ACC112 (cell line): ENCODE measurements at regions not wholly inside any gene's neighbourhood (a gene's known extent, or its start where the extent isn't known, plus 50 kb on each side); places are given as distances from the start of the nearest gene placed in this dataset.
"Not testable (repeated sequence)": the region's sequence is repeated elsewhere in the genome, so short reads cannot be mapped to it uniquely, and the experiment has no call there.

Source experiments
- H2AFZ ChIP-seq: fragments of 200-600 bp; sonication (generic); one replicate; pipeline ENCODE4 v1.6.0; 2017; ENCODE audit warnings: antibody characterized with exemption, low read length; ENCODE audit not compliant: unreplicated experiment
- H3K27ac ChIP-seq: fragments of 200-600 bp; sonication (generic); 2 replicates; pipeline ENCODE4 v1.5.1; 2014; ENCODE audit warnings: low read depth, mild to moderate bottlenecking, antibody characterized with exemption, low read length, moderate library complexity
- H3K27me3 ChIP-seq: fragments of 200-600 bp; sonication (generic); 2 replicates; pipeline ENCODE4 v1.6.1; 2014; ENCODE audit warnings: mild to moderate bottlenecking, antibody characterized with exemption, low read length, moderate library complexity, mixed read lengths; ENCODE audit not compliant: insufficient read depth
- H3K36me3 ChIP-seq: fragments of 200-600 bp; sonication (generic); 2 replicates; pipeline ENCODE4 v1.6.1; 2016; ENCODE audit warnings: mild to moderate bottlenecking, antibody characterized with exemption, low read length, moderate library complexity, mixed read lengths; ENCODE audit not compliant: insufficient read depth
- H3K4me1 ChIP-seq: fragments of 200-600 bp; sonication (generic); one replicate; pipeline ENCODE4 v1.6.1; 2016; ENCODE audit warnings: low read length, mixed read lengths; ENCODE audit not compliant: insufficient read depth, unreplicated experiment, control insufficient read depth
- H3K4me3 ChIP-seq: fragments of 200-600 bp; sonication (generic); 2 replicates; pipeline ENCODE4 v1.5.1; 2014; ENCODE audit warnings: mild to moderate bottlenecking, low read depth, low read length
- H3K79me2 ChIP-seq: fragments of 200-600 bp; sonication (generic); one replicate; pipeline ENCODE4 v1.6.0; 2016; ENCODE audit warnings: low read length; ENCODE audit not compliant: control insufficient read depth, unreplicated experiment, insufficient read depth

DNA sequence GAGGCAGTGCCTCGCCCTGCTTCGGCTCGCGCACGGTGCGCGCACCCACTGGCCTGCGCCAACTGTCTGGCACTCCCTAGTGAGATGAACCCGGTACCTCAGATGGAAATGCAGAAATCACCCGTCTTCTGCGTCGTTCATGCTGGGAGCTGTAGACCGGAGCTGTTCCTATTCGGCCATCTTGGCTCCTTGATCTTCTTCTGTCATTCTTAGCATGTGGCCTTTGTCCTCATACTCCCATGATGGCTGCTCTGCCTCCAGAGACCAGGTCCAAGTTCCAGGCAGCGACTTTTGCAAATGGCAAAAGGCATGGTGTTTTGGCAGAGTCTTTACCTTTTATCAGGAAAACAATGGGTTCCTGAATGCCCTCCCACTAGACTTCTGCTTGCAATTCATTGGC lies 102.6 kb upstream of the SKOR2 start:
- H3K4me1 ChIP-seq, H3K36me3 ChIP-seq, H3K79me2 ChIP-seq, H3K27ac ChIP-seq, H3K4me3 ChIP-seq, H3K27me3 ChIP-seq, H2AFZ ChIP-seq: not testable (repeated sequence)

DNA sequence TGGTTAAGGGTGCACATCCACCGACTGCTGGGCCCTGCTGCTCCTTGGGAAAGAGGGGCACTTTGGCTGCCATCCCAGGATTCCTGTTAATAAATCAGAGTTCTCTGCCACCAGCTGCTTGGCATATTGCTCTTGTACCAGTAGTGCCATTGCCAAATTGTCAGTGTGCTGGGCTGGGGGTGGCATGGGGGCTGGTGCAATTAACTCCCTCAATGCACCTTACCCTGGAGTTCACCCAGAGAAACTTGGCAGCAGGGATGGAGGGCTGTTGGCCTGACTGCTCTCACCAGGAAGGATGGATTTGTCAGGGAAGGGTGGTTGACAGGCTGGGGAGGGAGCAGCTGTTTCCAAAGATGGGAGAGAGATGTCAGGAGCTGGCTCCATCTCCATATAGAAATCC lies 94.6 kb upstream of the SKOR2 start:
- no peaks in the 10 kb centered on the region for H3K36me3 ChIP-seq
- H3K4me3 ChIP-seq, result no peak overlapping the region
- H2AFZ ChIP-seq, result no peak overlapping the region
- no peak overlapping the region for H3K27ac ChIP-seq
- no peaks in the 10 kb centered on the region for H3K27me3 ChIP-seq
- H3K4me1 ChIP-seq, result no peaks in the 10 kb centered on the region
- H3K79me2 ChIP-seq, result no peaks in the 10 kb centered on the region

DNA sequence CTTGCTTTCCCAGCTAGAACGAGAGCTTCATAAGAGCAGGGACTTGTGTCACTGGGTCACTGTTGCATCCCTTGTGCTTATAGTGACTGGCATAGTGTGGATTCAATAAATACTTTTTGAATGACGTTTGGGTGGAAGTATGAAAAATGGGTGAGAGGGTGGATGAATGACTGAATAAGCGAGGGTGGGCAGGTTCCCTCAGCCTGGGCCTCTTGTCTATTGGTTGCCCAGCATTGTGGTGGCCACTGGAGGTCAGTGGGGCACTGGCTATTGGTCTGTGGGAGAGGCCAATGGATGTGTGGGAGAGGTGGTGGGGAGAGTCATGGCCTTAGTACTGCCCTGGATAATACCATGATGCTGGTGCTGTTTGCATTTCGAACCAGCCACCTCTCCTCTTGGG lies 93.8 kb upstream of the SKOR2 start:
- Histone ChIP-seq H2AFZ (no peak overlapping the region), H3K4me1 (no peaks in the 10 kb centered on the region), H3K36me3 (no peaks in the 10 kb centered on the region), H3K27ac (no peak overlapping the region), H3K27me3 (no peaks in the 10 kb centered on the region), H3K4me3 (no peak overlapping the region), H3K79me2 (no peaks in the 10 kb centered on the region)

DNA sequence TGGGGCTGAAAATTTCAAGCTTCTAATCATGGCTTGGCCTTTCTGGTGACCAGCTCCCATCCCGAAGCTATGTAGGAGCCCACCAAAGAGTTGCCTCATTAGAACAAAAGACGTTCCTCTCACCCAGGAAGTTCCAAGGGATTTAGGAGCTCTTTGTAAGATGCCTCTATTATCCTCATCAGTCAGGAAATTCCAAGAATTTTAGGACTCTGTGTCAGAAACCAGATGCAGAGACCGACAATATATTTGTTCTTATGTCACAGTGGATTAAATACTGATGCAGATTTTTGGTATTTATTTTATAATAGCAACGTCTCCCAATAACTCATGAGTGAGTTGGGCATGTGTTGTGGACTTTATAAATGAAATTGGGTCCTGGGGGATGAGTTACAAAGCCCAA lies 91.8 kb upstream of the SKOR2 start:
- Histone ChIP-seq H3K36me3 (no peaks in the 10 kb centered on the region), H3K27me3 (no peaks in the 10 kb centered on the region), H3K79me2 (no peaks in the 10 kb centered on the region), H3K4me3 (no peak overlapping the region), H2AFZ (no peak overlapping the region), H3K4me1 (no peaks in the 10 kb centered on the region), H3K27ac (no peak overlapping the region)

DNA sequence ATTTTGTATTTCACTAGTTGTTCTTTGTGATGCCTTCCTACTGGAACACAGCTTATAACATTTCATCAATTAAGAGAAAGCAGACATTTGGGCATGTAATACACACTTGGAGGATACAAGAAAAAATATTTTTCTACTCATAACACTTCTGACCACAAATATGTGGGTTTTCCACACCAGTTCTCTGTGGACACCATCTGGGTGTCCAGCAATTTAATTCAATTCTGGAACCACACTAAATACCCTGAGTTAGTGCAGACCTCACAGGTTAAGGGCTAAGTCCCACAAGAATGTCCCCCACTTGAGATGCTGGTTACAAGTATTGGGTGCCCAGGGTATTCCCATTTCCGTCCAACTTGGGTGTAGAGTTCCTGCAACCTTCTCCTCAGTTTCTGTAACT lies 91.1 kb upstream of the SKOR2 start:
- H3K79me2 ChIP-seq, result no peaks in the 10 kb centered on the region
- no peak overlapping the region for H3K27ac ChIP-seq
- H3K4me3 ChIP-seq, result no peak overlapping the region
- no peaks in the 10 kb centered on the region for H3K27me3 ChIP-seq
- H2AFZ ChIP-seq, result no peak overlapping the region
- no peaks in the 10 kb centered on the region for H3K4me1 ChIP-seq
- no peaks in the 10 kb centered on the region for H3K36me3 ChIP-seq

DNA sequence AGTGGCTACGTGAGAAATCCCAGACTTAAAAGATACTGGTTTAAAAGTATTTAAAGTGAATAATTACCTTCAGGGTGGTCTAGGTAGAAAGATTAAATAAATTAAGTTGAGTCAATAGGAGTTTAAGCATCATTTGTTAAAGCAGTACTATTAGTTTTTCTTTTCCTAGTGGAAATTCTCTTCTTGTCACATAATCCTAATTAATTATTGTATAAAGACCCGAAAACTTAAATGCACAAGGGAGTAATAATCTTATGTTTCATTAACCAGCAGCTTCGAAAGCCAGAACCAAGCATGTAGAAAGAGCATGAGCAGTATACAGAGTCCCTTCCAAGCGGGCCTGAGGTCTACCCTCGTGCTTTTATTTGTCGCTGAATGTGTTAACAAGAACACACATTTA lies 90.2 kb upstream of the SKOR2 start:
- H3K36me3 ChIP-seq, result no peaks in the 10 kb centered on the region
- no peaks in the 10 kb centered on the region for H3K79me2 ChIP-seq
- H3K4me3 ChIP-seq, result no peak overlapping the region
- no peaks in the 10 kb centered on the region for H3K4me1 ChIP-seq
- no peak overlapping the region for H3K27ac ChIP-seq
- no peak overlapping the region for H2AFZ ChIP-seq
- H3K27me3 ChIP-seq, result no peaks in the 10 kb centered on the region

DNA sequence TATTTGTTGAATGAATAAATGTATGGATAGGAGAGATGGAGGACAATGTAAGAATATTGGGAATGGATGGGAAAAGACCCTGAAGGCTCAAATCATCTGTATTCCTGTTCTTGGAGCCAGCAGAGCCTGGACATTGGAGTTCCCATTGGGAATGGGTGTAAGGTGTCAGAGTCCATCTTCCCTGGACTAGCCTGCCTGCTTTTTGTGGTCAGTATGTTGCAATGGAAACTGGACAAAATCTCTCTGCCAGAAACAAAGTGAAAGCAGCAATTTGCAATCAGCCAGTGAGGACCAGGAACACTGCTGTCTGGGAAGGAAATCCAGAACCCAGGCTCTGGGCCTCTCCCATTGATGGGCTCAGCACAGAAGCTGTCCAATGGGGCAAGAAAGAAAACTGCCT lies 83.5 kb upstream of the SKOR2 start:
- H3K79me2 ChIP-seq, result no peaks in the 10 kb centered on the region
- H3K4me3 ChIP-seq, result no peak overlapping the region
- no peak overlapping the region for H2AFZ ChIP-seq
- no peaks in the 10 kb centered on the region for H3K27me3 ChIP-seq
- H3K36me3 ChIP-seq, result no peaks in the 10 kb centered on the region
- H3K4me1 ChIP-seq, result no peaks in the 10 kb centered on the region
- no peak overlapping the region for H3K27ac ChIP-seq

DNA sequence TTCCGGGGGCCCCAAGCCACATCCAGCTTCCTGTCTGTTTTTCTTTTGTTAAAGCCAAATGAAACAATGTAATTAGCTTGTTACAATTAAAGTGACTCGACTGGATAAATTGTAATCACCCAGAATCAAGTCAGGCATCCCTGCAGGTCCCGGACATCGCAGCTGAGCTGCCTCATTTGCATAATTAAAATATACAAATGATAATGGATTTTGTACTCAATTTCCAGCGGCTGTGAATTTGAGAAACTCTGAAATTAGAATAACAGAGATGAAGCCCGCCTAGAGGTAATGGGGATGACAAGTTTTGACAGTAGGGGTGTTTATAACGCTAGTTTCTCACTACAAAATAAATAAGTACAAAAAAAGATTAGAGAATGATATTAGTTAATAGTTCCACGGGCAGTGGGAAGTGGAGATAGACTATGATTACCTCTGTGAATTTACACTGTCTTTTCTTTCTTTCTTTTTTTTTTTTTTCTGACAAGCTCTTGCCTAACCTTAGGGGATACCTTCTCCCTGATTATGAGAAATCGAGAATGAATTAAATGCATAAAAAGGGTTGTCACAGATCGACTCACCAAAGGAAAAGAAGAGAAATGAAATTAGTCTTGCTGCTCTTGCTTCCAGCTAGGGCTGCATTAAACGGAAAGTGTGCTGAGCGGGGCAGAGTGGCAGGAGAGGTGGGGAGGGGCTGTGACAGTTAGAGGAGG lies 82.6 kb upstream of the SKOR2 start:
- Histone ChIP-seq H2AFZ (no peak overlapping the region), H3K27ac (no peak overlapping the region), H3K27me3 (no peaks in the 10 kb centered on the region), H3K36me3 (no peaks in the 10 kb centered on the region), H3K4me1 (no peaks in the 10 kb centered on the region), H3K4me3 (no peak overlapping the region), H3K79me2 (no peaks in the 10 kb centered on the region)

DNA sequence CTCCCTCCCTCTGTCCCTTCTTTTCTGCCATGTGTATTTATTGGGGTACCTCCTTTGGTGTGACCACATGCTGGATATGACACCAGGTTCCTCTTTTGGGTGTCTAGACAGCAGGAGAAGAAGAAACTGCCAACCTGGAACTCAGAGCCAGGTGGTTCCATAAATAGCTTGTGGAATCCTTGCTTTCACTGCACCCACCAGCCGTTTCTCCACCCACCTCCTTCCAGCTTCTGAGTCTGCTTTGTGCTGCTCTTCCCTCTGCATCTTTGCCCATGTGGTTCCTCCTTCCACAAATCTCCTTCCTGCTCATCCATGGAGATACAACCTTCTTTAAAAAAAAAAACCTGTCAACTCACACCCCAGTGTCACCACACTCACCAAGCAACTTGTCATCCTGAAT lies 80.2 kb upstream of the SKOR2 start:
- H3K79me2 ChIP-seq, result no peaks in the 10 kb centered on the region
- H3K4me1 ChIP-seq, result no peaks in the 10 kb centered on the region
- H3K36me3 ChIP-seq, result no peaks in the 10 kb centered on the region
- H3K27me3 ChIP-seq, result no peaks in the 10 kb centered on the region
- H3K27ac ChIP-seq, result no peak overlapping the region
- no peak overlapping the region for H2AFZ ChIP-seq
- no peak overlapping the region for H3K4me3 ChIP-seq

DNA sequence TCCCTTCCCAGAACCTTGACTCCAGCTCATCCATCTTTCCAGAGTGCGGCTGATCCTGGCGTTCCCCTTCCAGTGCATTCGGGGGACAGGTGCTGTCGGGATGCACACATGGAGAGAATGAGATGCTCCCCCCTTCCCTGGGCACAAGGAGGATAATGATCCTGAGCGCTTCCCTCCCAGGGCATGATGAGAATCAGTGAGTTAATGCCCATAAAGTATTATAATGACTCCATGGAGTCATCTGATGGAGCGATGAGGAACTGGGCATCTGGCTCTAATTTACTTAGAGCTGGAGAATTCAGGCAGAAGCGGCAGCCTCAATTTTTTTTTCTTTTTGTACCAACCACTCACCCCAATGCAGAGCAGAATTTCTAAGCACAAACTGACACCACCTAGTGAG lies 79.6 kb upstream of the SKOR2 start:
- Histone ChIP-seq H2AFZ (no peak overlapping the region), H3K79me2 (no peaks in the 10 kb centered on the region), H3K4me1 (no peaks in the 10 kb centered on the region), H3K36me3 (no peaks in the 10 kb centered on the region), H3K4me3 (no peak overlapping the region), H3K27ac (no peak overlapping the region), H3K27me3 (no peaks in the 10 kb centered on the region)

DNA sequence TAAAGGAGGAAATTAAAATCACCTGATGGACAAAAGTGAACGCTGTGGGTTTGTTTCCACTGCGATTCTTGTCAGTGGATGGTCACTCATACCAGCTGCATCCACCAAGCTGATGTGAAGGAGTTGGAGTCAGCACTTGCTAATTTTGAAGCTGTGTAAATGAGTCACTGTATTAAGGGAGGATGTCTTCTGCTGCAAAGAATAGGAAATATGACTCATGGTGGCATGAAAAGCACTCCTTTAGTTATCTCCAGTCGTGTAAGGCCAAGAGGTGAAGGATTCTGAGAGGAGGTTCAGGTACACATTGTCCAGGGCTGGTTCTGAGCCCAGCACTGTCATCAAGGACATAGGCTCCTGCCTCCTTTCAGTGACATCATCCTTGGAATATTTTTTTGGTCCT lies 71.7 kb upstream of the SKOR2 start:
- H3K4me1 ChIP-seq, result no peaks in the 10 kb centered on the region
- no peak overlapping the region for H3K27ac ChIP-seq
- H2AFZ ChIP-seq, result no peak overlapping the region
- H3K79me2 ChIP-seq, result no peaks in the 10 kb centered on the region
- H3K36me3 ChIP-seq, result no peaks in the 10 kb centered on the region
- H3K4me3 ChIP-seq, result no peak overlapping the region
- no peaks in the 10 kb centered on the region for H3K27me3 ChIP-seq
